ENCODE measurements at regions not wholly inside any gene's neighbourhood (a gene's known extent, or its start where the extent isn't known, plus 50 kb on each side); places are given as distances from the start of the nearest gene placed in this dataset.
A peak's percentile ranks its signal among the peaks of the same experiment; 100 is the strongest.

DNA sequence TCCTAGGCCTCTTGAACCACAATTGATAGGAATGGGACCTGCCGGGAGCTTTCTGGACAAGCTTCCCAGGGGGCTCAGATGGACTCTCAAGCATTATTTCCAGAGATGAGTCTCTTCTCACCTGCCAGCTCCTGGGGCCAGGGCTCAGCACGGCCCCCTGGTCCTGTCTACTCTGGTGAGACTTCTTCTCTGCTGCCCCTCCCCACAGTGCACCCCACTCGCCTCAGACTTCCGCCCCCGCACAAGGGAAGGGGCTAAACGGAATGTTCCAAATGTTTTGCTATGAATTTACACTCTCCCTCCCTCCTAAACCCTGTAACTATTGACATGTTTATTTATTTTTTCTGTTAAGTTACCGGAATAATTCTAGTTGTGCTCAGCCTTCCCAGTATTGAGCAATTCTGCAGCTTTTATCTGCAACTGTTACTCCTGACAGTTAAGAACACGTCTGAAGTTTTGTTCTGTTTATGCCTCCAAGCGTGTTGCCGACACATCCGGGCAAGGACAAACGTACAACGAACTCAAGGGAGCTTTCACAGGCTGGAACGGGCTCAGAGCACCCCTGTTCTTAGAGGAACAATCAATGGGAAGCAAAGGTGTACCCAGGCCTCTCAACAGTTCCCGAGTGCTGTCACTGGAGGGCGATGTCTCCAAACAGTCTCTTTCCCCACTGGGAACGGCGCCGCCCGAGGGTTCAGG is 55.2 kb downstream of the FHIP2A start:
- TF ChIP-seq, protein P1, sequence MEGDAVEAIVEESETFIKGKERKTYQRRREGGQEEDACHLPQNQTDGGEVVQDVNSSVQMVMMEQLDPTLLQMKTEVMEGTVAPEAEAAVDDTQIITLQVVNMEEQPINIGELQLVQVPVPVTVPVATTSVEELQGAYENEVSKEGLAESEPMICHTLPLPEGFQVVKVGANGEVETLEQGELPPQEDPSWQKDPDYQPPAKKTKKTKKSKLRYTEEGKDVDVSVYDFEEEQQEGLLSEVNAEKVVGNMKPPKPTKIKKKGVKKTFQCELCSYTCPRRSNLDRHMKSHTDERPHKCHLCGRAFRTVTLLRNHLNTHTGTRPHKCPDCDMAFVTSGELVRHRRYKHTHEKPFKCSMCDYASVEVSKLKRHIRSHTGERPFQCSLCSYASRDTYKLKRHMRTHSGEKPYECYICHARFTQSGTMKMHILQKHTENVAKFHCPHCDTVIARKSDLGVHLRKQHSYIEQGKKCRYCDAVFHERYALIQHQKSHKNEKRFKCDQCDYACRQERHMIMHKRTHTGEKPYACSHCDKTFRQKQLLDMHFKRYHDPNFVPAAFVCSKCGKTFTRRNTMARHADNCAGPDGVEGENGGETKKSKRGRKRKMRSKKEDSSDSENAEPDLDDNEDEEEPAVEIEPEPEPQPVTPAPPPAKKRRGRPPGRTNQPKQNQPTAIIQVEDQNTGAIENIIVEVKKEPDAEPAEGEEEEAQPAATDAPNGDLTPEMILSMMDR (conservative IDR thresholded peaks at IDR 0.05; ENCODE audit: low read length), result peak; percentile 86
- no peak for TF ChIP-seq EZH2phosphoT487 (IDR thresholded peaks at IDR 0.05; ENCODE audit: borderline replicate concordance)

All from Loucy (cell line).